Tibial artery (tissue), 4 donors: ENCODE measurements at regions not wholly inside any gene's neighbourhood (a gene's known extent, or its start where the extent isn't known, plus 50 kb on each side); places are given as distances from the start of the nearest gene placed in this dataset.

Source experiments
- DNase-seq, 2 donors: peaks; one replicate each; pipeline ENCODE4 v3.0.0-alpha.2; 2019
- H3K27ac ChIP-seq, 2 donors: fragments of 200-600 bp; sonication (generic) in 1 of 2; 1 replicate in 1 of 2; 2 replicates in 1 of 2; pipeline ENCODE4 v1.5.1; 2018 to 2019; ENCODE audit warnings: mild to moderate bottlenecking in 1 of 2
- H3K27me3 ChIP-seq, 2 donors: fragments of 200-600 bp; sonication (generic) in 1 of 2; one replicate each; pipeline versions ENCODE4 v1.5.1 to v1.6.0; 2016 to 2019
- H3K36me3 ChIP-seq, 3 donors: fragments of 200-600 bp; sonication (generic) in 2 of 3; one replicate each; pipeline ENCODE4 v1.5.1; 2016 to 2019; ENCODE audit warnings: mild to moderate bottlenecking in 2 of 3
- H3K4me1 ChIP-seq, 4 donors: fragments of 200-600 bp; sonication (generic) in 2 of 4; 1 replicate in 3 of 4; 2 replicates in 1 of 4; pipeline ENCODE4 v1.5.1; 2016 to 2019
- H3K4me3 ChIP-seq, 2 donors: fragments of 200-600 bp; sonication (generic) in 1 of 2; 1 replicate in 1 of 2; 2 replicates in 1 of 2; pipeline ENCODE4 v1.5.1; 2018 to 2019; ENCODE audit warnings: mild to moderate bottlenecking in 2 of 2
- H3K9me3 ChIP-seq, 3 donors: fragments of 200-600 bp; sonication (generic) in 1 of 3; one replicate each; pipeline ENCODE4 v1.5.1; 2016 to 2019
- intact Hi-C: fragments of 100-400 bp; cut with DNase I; formaldehyde crosslinking; loops from one replicate; pipeline ENCODE4 v1.15.0; 2023; ENCODE audit warnings: low total_unique reads
- TF ChIP-seq, protein P1 (sequence below), 2 experiments: fragments of 200-600 bp in 1 of 2; fragments of 450-650 bp in 1 of 2; IDR thresholded peaks; one replicate each; pipeline ENCODE4 v1.5.1; 2017 to 2019; ENCODE audit warnings: antibody characterized with exemption in 2 of 2, mild to moderate bottlenecking in 1 of 2, moderate library complexity in 1 of 2

DNA sequence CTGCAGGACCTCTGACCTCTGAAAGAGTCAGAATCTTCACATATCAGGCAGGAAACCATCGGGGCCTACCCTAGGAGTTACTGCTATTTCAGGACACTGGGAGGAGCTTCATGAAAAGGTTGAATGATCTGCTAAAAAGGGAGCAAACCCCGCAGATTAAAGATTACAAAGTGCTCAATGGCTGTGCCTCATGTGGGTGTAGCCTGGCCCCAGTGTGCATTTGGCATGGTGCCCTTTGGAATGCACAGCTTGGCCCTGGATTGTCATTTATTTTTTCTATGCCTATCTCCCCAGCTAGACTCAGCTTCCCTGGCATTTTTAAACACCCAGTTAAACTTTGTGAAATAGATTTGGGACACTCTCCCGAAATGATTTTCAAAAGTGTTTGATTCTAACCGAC, 368.5 kb upstream of the SPTLC3 start:
- H3K27me3 ChIP-seq: no peaks in the 10 kb centered on the region
- no peaks in the 10 kb centered on the region for H3K36me3 ChIP-seq
- no peak overlapping the region for H3K4me3 ChIP-seq
- no peak for DNase-seq
- intact Hi-C loops: no loop called here
- no peak overlapping the region for H3K27ac ChIP-seq
- H3K9me3 ChIP-seq: no peaks in the 10 kb centered on the region
- TF ChIP-seq, protein P1, sequence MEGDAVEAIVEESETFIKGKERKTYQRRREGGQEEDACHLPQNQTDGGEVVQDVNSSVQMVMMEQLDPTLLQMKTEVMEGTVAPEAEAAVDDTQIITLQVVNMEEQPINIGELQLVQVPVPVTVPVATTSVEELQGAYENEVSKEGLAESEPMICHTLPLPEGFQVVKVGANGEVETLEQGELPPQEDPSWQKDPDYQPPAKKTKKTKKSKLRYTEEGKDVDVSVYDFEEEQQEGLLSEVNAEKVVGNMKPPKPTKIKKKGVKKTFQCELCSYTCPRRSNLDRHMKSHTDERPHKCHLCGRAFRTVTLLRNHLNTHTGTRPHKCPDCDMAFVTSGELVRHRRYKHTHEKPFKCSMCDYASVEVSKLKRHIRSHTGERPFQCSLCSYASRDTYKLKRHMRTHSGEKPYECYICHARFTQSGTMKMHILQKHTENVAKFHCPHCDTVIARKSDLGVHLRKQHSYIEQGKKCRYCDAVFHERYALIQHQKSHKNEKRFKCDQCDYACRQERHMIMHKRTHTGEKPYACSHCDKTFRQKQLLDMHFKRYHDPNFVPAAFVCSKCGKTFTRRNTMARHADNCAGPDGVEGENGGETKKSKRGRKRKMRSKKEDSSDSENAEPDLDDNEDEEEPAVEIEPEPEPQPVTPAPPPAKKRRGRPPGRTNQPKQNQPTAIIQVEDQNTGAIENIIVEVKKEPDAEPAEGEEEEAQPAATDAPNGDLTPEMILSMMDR (IDR thresholded peaks at IDR 0.05): no peak
- no peaks in the 10 kb centered on the region for H3K4me1 ChIP-seq

DNA sequence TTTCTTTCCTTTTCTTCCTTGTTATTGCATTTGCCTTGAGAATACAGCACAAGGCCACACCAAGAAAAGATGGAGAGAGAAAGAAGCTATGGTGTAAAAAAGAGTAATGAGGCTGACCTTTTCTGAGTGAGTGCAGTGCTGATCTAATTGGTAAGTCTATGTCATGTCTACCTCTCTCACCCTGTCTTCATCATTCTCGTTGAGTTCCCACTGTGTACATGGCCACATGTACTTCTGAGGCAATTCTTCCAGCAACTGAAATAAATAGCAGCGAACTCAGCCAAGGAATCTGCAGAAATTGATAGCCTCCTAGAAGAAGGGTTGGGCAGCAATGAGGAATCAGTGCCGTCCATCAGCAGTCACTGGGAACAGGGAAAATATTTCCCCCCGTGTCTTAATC, 367.2 kb upstream of the SPTLC3 start:
- H3K4me1 ChIP-seq: no peaks in the 10 kb centered on the region
- H3K36me3 ChIP-seq: no peaks in the 10 kb centered on the region
- no peak overlapping the region for H3K4me3 ChIP-seq
- no peaks in the 10 kb centered on the region for H3K27me3 ChIP-seq
- TF ChIP-seq, protein P1 (IDR thresholded peaks at IDR 0.05): no peak
- no peak overlapping the region for H3K27ac ChIP-seq
- no peak for DNase-seq
- no peaks in the 10 kb centered on the region for H3K9me3 ChIP-seq
- intact Hi-C loops: no loop called here

DNA sequence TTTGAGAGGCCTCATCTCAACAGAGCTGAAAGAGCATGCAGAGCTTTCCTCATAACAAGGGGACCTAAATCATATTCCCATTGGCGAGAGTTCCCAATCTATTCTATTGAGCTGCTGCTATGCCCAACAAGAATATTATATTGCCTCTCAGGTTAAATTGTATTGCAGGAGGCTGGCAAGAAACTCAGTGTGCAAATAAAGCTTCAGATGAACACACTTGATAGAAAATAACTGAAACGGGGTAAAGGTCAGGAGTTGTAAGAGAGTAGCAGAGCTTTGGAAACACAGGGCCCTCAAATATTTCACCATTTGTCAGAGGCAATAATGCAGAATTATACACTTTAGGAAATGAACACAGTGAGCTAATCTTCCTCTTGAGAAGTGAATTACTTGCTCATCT, 364.3 kb upstream of the SPTLC3 start:
- H3K27ac ChIP-seq: no peak overlapping the region
- no peaks in the 10 kb centered on the region for H3K4me1 ChIP-seq
- TF ChIP-seq, protein P1 (IDR thresholded peaks at IDR 0.05): no peak
- no peaks in the 10 kb centered on the region for H3K36me3 ChIP-seq
- no peak overlapping the region for H3K4me3 ChIP-seq
- intact Hi-C loops: no loop called here
- no peaks in the 10 kb centered on the region for H3K27me3 ChIP-seq
- DNase-seq: no peak
- H3K9me3 ChIP-seq: no peaks in the 10 kb centered on the region

DNA sequence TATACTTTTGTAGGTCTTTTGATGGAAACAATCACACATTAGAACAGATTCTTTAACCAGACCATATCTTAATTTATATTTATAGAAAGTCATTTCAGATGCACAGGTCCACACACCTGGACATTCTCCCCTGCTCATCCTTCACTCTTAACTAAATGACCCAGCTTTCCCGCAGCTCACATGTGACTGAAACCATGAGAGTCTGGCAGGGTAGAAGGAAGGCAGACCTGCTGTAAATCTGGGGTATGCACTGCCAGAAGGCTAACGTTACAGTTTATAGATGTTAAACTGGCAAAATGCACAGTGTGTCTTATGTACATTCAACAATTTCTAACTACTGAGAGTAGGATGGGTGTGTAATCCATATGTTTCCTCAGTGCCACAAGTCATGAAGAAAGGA, 359.5 kb upstream of the SPTLC3 start:
- Histone ChIP-seq H3K27ac (no peak overlapping the region), H3K9me3 (no peaks in the 10 kb centered on the region), H3K27me3 (no peaks in the 10 kb centered on the region), H3K4me3 (no peak overlapping the region), H3K36me3 (no peaks in the 10 kb centered on the region), H3K4me1 (no peaks in the 10 kb centered on the region)
- no peak for DNase-seq
- intact Hi-C loops: no loop called here
- TF ChIP-seq, protein P1 (IDR thresholded peaks at IDR 0.05): no peak

DNA sequence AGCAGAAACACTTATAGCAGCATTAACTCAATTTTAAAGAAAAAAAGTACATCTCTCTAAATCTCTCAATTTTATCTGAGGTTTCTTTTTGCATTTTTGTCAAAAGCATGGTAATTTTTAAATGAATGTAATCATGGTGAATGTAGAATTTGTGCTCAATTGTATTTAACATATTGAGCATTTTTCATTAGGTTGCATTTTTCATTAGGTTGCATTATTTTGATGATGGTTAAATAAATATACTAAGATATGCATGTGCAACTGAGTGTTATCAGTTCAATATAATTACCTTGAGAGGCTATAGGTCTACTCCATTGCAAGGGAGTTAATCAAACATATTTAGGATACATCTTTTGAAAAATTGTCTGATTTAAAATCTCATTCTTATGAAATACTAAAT, 355.1 kb upstream of the SPTLC3 start:
- no peaks in the 10 kb centered on the region for H3K27me3 ChIP-seq
- no peak overlapping the region for H3K4me3 ChIP-seq
- TF ChIP-seq, protein P1 (IDR thresholded peaks at IDR 0.05): no peak
- no peaks in the 10 kb centered on the region for H3K36me3 ChIP-seq
- H3K4me1 ChIP-seq: no peaks in the 10 kb centered on the region
- no peaks in the 10 kb centered on the region for H3K9me3 ChIP-seq
- intact Hi-C loops: no loop called here
- DNase-seq: no peak
- no peak overlapping the region for H3K27ac ChIP-seq

DNA sequence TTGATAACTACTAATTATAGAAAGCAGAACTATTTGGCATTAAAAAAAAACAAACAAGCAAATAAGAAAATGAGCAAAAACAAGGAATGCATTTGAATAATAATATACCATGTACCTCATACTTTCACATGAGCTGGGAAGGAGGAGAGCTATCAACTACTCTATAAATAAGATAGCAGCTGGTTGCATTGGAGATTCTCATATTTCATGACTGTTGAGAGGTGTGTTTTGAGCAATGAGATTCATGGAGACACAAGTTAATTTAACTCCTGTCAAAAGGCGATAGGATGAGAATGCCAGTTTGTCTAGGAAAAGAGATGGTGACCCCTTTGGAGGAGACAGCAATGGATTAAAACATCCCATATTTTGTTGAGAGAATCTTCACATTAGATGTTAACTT, 348.8 kb upstream of the SPTLC3 start:
- Histone ChIP-seq H3K4me1 (no peaks in the 10 kb centered on the region), H3K9me3 (no peaks in the 10 kb centered on the region), H3K27me3 (no peaks in the 10 kb centered on the region), H3K27ac (no peak overlapping the region), H3K36me3 (no peaks in the 10 kb centered on the region), H3K4me3 (no peak overlapping the region)
- DNase-seq: no peak
- intact Hi-C loops: no loop called here
- TF ChIP-seq, protein P1 (IDR thresholded peaks at IDR 0.05): no peak
